ENCODE measurements at regions not wholly inside any gene's neighbourhood (a gene's known extent, or its start where the extent isn't known, plus 50 kb on each side); places are given as distances from the start of the nearest gene placed in this dataset.
A peak's percentile ranks its signal among the peaks of the same experiment; 100 is the strongest.
"Not testable (repeated sequence)": the region's sequence is repeated elsewhere in the genome, so short reads cannot be mapped to it uniquely, and the experiment has no call there.

GRCh38 chr10:86579883-86580520, 58.4 kb upstream of the WAPL start:
- no peak for DNase-seq (ENCODE audit: low spot score)

DNA sequence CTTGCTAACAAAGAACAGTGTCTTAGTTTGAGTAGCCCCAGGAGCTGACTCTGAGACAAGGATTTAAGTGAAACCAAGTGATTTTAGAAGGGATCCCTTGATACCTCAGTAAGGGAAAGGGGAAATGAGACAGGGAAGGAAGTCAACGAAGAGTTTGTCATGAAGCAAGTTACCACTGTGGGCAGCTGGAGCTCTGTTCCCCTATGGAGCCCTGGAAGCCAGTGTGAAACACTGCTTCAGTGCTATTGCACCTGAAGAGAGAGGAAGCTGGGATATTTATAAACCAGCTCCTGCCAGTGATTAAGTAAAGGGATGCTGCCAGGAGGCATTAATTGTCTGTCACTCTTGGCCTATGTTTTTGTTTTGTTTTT, 58.9 kb upstream of the WAPL start:
- DNase-seq (ENCODE audit: low spot score), result no peak

- DNase-seq (ENCODE audit: low spot score), result no peak
Observed at GRCh38 chr10:86583983-86584382, 62.4 kb upstream of the WAPL start.

GRCh38 chr10:86585037-86585929, 63.7 kb upstream of the WAPL start:
- DNase-seq (ENCODE audit: low spot score), result peak; percentile 73

DNA sequence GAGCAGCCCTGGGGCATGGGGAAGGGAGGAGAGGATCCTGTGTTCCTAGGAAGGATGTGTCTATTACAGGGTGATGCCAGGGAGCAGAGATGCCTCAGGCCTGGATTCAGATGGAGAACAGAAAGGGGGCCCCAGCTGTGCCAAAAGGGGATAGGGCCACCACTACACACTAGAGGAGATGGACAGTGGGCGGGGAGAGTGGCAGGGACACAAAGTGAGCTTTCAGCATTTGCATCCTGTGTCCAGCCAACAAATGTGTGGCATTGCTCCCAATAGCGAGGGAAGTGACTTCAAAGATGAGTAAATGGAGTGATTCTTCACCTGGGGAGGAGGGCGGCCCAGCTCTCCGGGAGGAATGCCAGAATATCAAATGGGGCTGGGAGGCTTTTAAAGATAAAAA, 64.9 kb upstream of the WAPL start:
- DNase-seq (ENCODE audit: low spot score), result no peak

DNA sequence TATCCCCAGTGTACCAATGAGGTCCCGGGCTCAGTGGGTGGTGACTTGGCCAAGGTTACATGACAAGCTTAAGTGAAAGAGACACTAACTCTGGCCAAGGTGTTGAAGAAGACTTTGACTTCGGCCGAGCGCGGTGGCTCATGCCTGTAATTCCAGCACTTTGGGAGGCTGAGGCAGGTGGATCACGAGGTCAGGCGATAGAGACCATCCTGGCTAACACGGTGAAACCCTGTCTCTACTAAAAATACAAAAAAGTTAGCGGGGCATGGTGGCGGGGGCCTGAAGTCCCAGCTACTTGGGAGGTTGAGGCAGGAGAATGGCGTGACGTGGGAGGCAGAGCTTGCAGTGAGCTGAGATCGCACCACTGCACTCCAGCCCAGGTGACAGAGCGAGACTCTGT, 65.6 kb upstream of the OPN4 start:
- not testable (repeated sequence) for DNase-seq (ENCODE audit: low spot score)

DNA sequence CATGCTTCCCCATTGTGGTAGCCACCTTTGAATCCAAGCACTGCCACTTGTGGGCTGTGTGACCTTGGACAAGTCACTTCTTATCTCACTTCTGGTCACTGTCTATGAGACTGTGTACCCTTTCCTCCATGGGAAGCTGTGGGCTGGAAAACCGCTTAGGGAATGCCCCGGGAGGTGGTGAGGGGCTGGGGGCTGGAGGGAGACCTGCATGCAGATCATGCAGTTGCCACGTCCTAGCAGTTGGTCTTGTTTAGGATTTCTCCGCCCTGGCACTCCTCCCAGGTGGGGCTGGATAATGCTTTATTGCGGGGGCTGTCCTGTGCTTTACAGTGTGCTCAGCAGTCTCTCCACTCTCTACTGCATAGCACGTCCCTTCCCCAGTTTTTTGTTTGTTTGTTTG, 62.9 kb upstream of the OPN4 start:
- DNase-seq (ENCODE audit: low spot score), result no peak

DNA sequence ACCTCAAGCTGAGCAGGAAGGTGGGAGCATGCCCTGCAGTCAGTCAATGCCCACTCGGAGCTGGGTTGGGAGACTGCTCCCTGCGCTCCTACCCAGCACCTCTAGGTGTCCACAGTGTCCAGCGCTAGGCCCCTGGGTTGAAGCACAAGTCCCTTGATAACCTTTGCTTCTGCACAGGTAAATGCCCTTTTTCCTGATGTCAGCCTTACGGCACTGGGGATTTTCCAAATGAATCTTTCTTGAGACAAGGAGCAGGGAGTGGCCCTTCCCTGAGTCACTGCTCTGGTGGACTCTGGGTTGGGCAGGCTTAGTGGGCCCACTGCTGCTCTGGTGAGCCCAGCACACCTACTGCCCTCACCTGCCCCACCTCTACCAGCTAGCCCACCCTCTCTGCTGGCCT, 61.9 kb upstream of the OPN4 start:
- DNase-seq (ENCODE audit: low spot score), result peak; percentile 29

GRCh38 chr10:86594535-86594934, 59.8 kb upstream of the OPN4 start:
- DNase-seq (ENCODE audit: low spot score), result peak; percentile 6

DNA sequence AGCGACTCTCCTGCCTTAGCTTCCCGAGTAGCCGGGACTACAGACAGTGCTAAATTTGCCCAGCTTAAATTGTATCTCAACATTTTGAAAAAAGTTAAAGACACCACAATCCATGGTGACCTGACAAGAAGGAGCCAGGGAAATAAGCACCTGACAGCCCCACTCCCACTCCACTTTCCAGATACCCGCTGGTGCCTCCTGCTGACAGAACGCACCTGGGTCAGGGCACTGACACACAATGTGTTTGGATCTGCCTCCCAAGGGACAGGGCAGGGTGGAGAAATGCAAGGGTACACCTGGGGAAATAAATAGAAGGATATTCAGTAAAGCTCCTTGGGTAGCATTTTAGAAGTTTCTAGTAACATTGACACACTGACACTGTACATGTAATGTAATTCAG, 58.9 kb upstream of the OPN4 start:
- DNase-seq (ENCODE audit: low spot score), result no peak

GRCh38 chr10:86596266-86596665, 58.1 kb upstream of the OPN4 start:
- no peak for DNase-seq (ENCODE audit: low spot score)

GRCh38 chr10:86597306-86597705, 57.0 kb upstream of the OPN4 start:
- no peak for DNase-seq (ENCODE audit: low spot score)

DNA sequence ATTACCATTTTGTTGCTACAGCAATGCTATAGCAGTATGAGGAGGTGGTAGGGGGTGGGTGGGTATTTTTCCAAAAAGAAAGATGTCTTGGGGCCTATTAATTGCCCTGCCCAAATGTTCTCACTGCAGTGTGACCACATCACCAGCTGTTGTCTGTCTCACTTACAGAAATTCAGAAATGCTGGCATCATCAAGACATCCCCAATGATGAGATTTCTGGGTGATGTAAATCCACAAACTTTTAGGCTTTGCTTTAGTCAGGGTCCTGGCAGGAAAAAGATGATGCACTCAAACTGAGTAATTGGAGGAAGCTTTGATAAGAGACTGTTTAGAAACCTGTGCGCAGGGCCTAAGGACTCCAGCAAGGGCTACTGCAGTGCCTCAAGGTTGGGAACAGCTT, 56.2 kb upstream of the OPN4 start:
- no peak for DNase-seq (ENCODE audit: low spot score)

GRCh38 chr10:86599041-86599440, 55.3 kb upstream of the OPN4 start:
- no peak for DNase-seq (ENCODE audit: low spot score)

GRCh38 chr10:86599729-86600128, 54.6 kb upstream of the OPN4 start:
- DNase-seq (ENCODE audit: low spot score), result peak; percentile 61

- DNase-seq (ENCODE audit: low spot score), result no peak
Observed at GRCh38 chr10:86600296-86600695, 54.1 kb upstream of the OPN4 start.

- no peak for DNase-seq (ENCODE audit: low spot score)
Observed at GRCh38 chr10:86601956-86602602, 52.3 kb upstream of the OPN4 start.

DNA sequence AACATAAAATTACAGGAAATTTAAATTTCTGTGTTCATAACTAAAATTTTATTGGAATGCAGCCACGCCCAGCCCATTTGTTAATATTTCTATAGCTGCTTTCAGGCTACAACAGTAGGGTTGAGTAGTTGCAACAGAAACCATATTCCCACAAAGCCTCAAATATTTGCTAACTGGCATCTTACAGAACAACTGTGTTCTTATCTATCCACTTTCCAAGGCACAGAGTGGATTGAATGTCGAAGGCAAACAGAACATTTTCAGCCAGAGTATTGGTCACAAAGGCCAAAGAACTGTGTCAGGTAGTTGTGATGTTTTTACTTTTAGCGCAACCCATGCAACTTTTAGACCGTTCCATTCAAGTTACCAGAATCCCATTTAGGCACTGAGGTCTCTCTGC, 51.1 kb upstream of the OPN4 start:
- DNase-seq (ENCODE audit: low spot score), result no peak
